OCI-LY7 (cell line): ENCODE measurements at regions not wholly inside any gene's neighbourhood (a gene's known extent, or its start where the extent isn't known, plus 50 kb on each side); places are given as distances from the start of the nearest gene placed in this dataset.

ENCODE experiments used
- EZH2phosphoT487 ChIP-seq: fragments of 200-600 bp; sonication (generic); IDR thresholded peaks from 2 replicates; pipeline ENCODE4 v1.6.1; 2018; ENCODE audit warnings: low read depth, borderline replicate concordance, mild to moderate bottlenecking, mixed run types, antibody characterized with exemption, low read length, moderate library complexity, mixed read lengths
- TF ChIP-seq, protein P1 (sequence below): fragments of 200-600 bp; sonication (generic); conservative IDR thresholded peaks from 2 replicates; pipeline ENCODE4 v1.5.1; 2014; ENCODE audit warnings: mild to moderate bottlenecking, antibody characterized with exemption, low read length, moderate library complexity, mixed read lengths

DNA sequence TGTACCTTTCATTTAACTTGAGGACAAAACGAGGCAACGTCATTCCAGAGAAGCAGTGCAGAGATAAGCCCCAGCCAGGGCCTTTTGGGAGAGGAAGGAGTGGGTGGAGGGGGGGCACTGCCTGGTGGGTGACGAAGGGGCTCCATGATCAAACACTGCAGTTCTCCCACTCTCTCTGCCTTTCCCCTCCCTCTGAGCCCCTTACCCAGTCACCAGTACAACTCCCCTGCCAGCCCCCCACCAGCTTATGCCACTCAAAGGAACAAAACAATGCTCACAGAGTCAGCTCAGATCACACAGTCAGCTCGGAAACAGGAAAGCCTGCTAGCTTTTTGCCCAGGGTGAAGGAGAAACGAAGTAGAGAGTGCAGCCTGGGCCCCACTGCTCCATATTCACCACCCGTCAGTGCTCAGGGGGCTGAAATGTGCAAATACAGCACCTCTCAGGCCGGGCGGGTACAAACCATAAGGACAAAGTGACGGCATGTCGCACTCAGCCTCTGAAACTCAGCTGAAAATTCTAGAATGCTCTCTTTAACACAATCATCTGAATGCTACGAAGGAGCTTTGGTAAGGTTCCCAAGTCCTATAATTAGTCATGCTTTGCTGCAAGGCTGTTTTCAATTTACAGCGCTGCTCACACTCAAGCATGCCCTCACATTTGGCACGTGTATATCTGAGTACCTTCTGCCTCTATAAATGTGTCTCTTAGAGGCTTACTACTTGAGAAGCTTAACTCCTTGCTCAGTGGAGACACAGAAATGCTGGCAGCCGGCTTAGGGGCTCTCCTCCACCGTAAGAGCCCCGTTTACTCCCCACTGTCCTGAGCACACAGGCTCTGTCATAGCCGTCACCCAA is 65.8 kb upstream of the RAB4A start:
- TF ChIP-seq, protein P1, sequence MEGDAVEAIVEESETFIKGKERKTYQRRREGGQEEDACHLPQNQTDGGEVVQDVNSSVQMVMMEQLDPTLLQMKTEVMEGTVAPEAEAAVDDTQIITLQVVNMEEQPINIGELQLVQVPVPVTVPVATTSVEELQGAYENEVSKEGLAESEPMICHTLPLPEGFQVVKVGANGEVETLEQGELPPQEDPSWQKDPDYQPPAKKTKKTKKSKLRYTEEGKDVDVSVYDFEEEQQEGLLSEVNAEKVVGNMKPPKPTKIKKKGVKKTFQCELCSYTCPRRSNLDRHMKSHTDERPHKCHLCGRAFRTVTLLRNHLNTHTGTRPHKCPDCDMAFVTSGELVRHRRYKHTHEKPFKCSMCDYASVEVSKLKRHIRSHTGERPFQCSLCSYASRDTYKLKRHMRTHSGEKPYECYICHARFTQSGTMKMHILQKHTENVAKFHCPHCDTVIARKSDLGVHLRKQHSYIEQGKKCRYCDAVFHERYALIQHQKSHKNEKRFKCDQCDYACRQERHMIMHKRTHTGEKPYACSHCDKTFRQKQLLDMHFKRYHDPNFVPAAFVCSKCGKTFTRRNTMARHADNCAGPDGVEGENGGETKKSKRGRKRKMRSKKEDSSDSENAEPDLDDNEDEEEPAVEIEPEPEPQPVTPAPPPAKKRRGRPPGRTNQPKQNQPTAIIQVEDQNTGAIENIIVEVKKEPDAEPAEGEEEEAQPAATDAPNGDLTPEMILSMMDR: no peak
- TF ChIP-seq EZH2phosphoT487: no peak
